Tibial nerve (tissue), 3 donors: ENCODE measurements at regions not wholly inside any gene's neighbourhood (a gene's known extent, or its start where the extent isn't known, plus 50 kb on each side); places are given as distances from the start of the nearest gene placed in this dataset.

Experiments used
- CTCF ChIP-seq, 5 experiments: fragments of 200-600 bp in 3 of 5; fragments of 450-650 bp in 2 of 5; sonication (generic) in 3 of 5; IDR thresholded peaks; one replicate each; pipeline ENCODE4 v1.5.1; 2016 to 2019; ENCODE audit warnings: antibody characterized with exemption in 5 of 5, mild to moderate bottlenecking in 3 of 5, moderate library complexity in 2 of 5
- POLR2A ChIP-seq, 2 donors: fragments of 450-650 bp; IDR thresholded peaks; one replicate each; pipeline ENCODE4 v1.6.1; 2017; ENCODE audit warnings: antibody characterized with exemption in 2 of 2, mild to moderate bottlenecking in 2 of 2, moderate library complexity in 2 of 2

- TF ChIP-seq CTCF (IDR thresholded peaks at IDR 0.05) (no peak), POLR2A (IDR thresholded peaks at IDR 0.05) (no peak)
Measured at GRCh38 chr13:47865883-47866282, 135.2 kb downstream of the SUCLA2 start.
